CD4-positive, alpha-beta T cell treated with Interleukin-10 for 1 hour (primary cell): ENCODE measurements at regions not wholly inside any gene's neighbourhood (a gene's known extent, or its start where the extent isn't known, plus 50 kb on each side); places are given as distances from the start of the nearest gene placed in this dataset.
"Not testable (repeated sequence)": the region's sequence is repeated elsewhere in the genome, so short reads cannot be mapped to it uniquely, and the experiment has no call there.

Source experiments
- DNase-seq: peaks from one replicate; pipeline ENCODE4 v3.0.0-alpha.2; 2020

- no peak for DNase-seq
Observed at GRCh38 chr4:53712408-53713020, 121.2 kb upstream of the LNX1 start.

- no peak for DNase-seq
Observed at GRCh38 chr4:53711926-53712325, 120.6 kb upstream of the LNX1 start.

GRCh38 chr4:53709693-53710092, 118.4 kb upstream of the LNX1 start:
- DNase-seq: no peak

- no peak for DNase-seq
Observed at GRCh38 chr4:53707491-53707890, 116.2 kb upstream of the LNX1 start.

GRCh38 chr4:53706422-53707032, 115.2 kb upstream of the LNX1 start:
- DNase-seq: no peak

- DNase-seq: no peak
Observed at GRCh38 chr4:53705972-53706371, 114.7 kb upstream of the LNX1 start.

- DNase-seq: no peak
Observed at GRCh38 chr4:53705151-53705764, 114.0 kb upstream of the LNX1 start.

GRCh38 chr4:53704329-53704728, 113.0 kb upstream of the LNX1 start:
- no peak for DNase-seq

- no peak for DNase-seq
Observed at GRCh38 chr4:53703267-53703655, 112.0 kb upstream of the LNX1 start.

GRCh38 chr4:53702334-53703266, 111.3 kb upstream of the LNX1 start:
- DNase-seq: no peak

- DNase-seq: not testable (repeated sequence)
Observed at GRCh38 chr4:53701260-53701659, 110.0 kb upstream of the LNX1 start.

- DNase-seq: not testable (repeated sequence)
Observed at GRCh38 chr4:53699310-53699709, 108.0 kb upstream of the LNX1 start.

GRCh38 chr4:53697016-53697685, 105.9 kb upstream of the LNX1 start:
- no peak for DNase-seq

GRCh38 chr4:53695540-53696463, 104.5 kb upstream of the LNX1 start:
- no peak for DNase-seq

GRCh38 chr4:53694666-53695065, 103.4 kb upstream of the LNX1 start:
- no peak for DNase-seq

- DNase-seq: no peak
Observed at GRCh38 chr4:53693909-53694308, 102.6 kb upstream of the LNX1 start.

- DNase-seq: no peak
Observed at GRCh38 chr4:53693408-53693807, 102.1 kb upstream of the LNX1 start.

- DNase-seq: no peak
Observed at GRCh38 chr4:53688186-53688790, 97.0 kb upstream of the LNX1 start.

GRCh38 chr4:53686521-53686920, 95.2 kb upstream of the LNX1 start:
- DNase-seq: no peak

GRCh38 chr4:53684136-53685130, 93.1 kb upstream of the LNX1 start:
- DNase-seq: no peak
